ENCODE measurements at regions not wholly inside any gene's neighbourhood (a gene's known extent, or its start where the extent isn't known, plus 50 kb on each side); places are given as distances from the start of the nearest gene placed in this dataset.

GRCh38 chr14:104371031-104371430 lies 208.5 kb upstream of the C14orf180 start:
- no peak for TF ChIP-seq POLR2A (IDR thresholded peaks at IDR 0.05)
- TF ChIP-seq, protein P1, sequence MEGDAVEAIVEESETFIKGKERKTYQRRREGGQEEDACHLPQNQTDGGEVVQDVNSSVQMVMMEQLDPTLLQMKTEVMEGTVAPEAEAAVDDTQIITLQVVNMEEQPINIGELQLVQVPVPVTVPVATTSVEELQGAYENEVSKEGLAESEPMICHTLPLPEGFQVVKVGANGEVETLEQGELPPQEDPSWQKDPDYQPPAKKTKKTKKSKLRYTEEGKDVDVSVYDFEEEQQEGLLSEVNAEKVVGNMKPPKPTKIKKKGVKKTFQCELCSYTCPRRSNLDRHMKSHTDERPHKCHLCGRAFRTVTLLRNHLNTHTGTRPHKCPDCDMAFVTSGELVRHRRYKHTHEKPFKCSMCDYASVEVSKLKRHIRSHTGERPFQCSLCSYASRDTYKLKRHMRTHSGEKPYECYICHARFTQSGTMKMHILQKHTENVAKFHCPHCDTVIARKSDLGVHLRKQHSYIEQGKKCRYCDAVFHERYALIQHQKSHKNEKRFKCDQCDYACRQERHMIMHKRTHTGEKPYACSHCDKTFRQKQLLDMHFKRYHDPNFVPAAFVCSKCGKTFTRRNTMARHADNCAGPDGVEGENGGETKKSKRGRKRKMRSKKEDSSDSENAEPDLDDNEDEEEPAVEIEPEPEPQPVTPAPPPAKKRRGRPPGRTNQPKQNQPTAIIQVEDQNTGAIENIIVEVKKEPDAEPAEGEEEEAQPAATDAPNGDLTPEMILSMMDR (IDR thresholded peaks at IDR 0.05 in 4 of 5, conservative IDR thresholded peaks at IDR 0.05 in 1 of 5) = no peak
- in situ Hi-C loops (cut with MboI; ENCODE audit: low sequenced_read_pairs in 4 of 4) (no loop called here), intact Hi-C loops (cut with DNase I; ENCODE audit: low total_unique reads) (no loop called here)
- ATAC-seq = no peak
- Histone ChIP-seq H3K27ac (no peak overlapping the region), H3K27me3 (peaks cover 2 to 9% (median 6%) of the 10 kb centered on the region in 3 donors), H3K4me3 (no peak overlapping the region), H3K36me3 (no peaks in the 10 kb centered on the region), H3K4me1 (no peaks in the 10 kb centered on the region), H3K9me3 (no peaks in the 10 kb centered on the region)
- no peak for DNase-seq

DNA sequence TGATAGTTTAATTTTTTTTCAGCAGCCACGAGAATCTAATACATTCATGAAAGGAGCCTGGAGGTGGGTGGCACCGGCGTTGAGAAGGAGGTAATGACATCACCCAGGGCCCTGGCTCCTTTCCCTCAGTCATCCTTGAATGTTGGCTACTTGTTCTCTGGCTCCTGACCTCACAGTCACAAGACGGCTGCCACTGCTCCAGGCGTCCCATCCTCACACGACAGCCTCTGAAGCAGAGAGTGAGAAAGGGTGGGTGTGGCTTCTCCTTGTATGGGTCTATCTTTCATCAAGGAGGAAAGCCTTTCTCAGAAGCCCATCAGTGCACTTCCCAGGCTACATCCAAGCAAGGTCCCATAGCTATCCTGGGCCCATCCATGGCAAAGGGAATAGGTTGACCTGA lies 207.6 kb upstream of the C14orf180 start:
- in situ Hi-C loops (cut with MboI; ENCODE audit: low sequenced_read_pairs in 4 of 4) (no loop called here), intact Hi-C loops (cut with DNase I; ENCODE audit: low total_unique reads) (no loop called here)
- Histone ChIP-seq H3K27ac (no peak overlapping the region), H3K9me3 (no peaks in the 10 kb centered on the region), H3K4me1 (no peaks in the 10 kb centered on the region), H3K4me3 (no peak overlapping the region), H3K27me3 (peaks cover 2 to 9% (median 6%) of the 10 kb centered on the region in 3 donors), H3K36me3 (no peaks in the 10 kb centered on the region)
- DNase-seq (no peak), ATAC-seq (no peak)
- TF ChIP-seq, protein P1 (IDR thresholded peaks at IDR 0.05 in 4 of 5, conservative IDR thresholded peaks at IDR 0.05 in 1 of 5) = no peak
- TF ChIP-seq POLR2A (IDR thresholded peaks at IDR 0.05) = no peak

- TF ChIP-seq, protein P1 (IDR thresholded peaks at IDR 0.05 in 4 of 5, conservative IDR thresholded peaks at IDR 0.05 in 1 of 5) = no peak
- no peak for TF ChIP-seq POLR2A (IDR thresholded peaks at IDR 0.05)
- no peak overlapping the region for H3K4me3 ChIP-seq
- in situ Hi-C loops (cut with MboI; ENCODE audit: low sequenced_read_pairs in 4 of 4) (no loop called here), intact Hi-C loops (cut with DNase I; ENCODE audit: low total_unique reads) (no loop called here)
- peaks cover 2 to 9% (median 6%) of the 10 kb centered on the region in 3 donors for H3K27me3 ChIP-seq
- no peaks in the 10 kb centered on the region for H3K4me1 ChIP-seq
- H3K36me3 ChIP-seq = no peaks in the 10 kb centered on the region
- ATAC-seq (no peak), DNase-seq (no peak)
- no peak overlapping the region for H3K27ac ChIP-seq
- no peaks in the 10 kb centered on the region for H3K9me3 ChIP-seq
Measured at GRCh38 chr14:104372390-104373054, 207.0 kb upstream of the C14orf180 start.

DNA sequence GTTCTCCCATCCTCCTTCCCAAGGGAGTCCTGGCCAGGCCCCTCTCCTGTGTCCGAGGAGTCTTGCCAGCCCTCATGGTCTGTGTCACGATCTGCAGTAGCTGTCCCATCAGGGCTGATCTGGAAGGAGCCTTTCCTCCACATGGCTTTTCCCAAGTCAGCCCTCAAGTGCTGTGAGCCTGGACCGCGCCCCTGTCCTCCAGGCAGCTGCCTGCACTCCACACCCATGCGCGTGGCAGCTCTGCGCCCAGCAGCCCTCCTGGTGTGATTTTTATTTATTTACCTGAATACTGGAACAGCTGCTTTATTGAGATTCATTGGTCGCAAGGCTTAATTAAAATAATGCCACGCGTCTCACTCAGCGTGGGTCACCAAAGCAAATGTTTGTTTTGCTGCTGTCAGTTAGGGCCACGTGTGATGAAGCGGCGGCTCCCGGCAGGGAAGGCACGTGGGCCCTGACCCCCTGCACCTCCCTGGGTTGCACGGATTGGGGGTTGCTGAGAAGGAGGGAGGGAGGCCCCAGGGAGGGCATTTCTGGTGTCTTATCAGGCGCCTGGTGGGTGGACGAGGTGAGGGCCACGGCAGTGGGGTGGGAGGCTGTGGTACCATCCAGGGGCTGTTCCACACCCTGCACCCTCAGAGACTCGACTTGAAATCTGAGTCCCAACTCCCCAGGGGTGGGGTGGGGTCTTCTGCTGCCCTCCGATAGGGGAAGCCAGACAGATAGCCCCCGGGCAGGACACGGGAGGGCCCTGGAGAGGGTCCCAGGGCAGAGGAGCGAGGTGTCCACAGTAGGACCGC lies 206.3 kb upstream of the C14orf180 start:
- TF ChIP-seq POLR2A (IDR thresholded peaks at IDR 0.05) = no peak
- TF ChIP-seq, protein P1 (IDR thresholded peaks at IDR 0.05 in 4 of 5, conservative IDR thresholded peaks at IDR 0.05 in 1 of 5) = no peak
- Histone ChIP-seq H3K4me1 (no peaks in the 10 kb centered on the region), H3K4me3 (no peak overlapping the region), H3K27ac (no peak overlapping the region), H3K27me3 (peaks cover 2 to 9% (median 6%) of the 10 kb centered on the region in 3 donors), H3K9me3 (no peaks in the 10 kb centered on the region), H3K36me3 (no peaks in the 10 kb centered on the region)
- DNase-seq (no peak), ATAC-seq (no peak)
- intact Hi-C loops (cut with DNase I; ENCODE audit: low total_unique reads) = no loop called here
- in situ Hi-C loops (cut with MboI; ENCODE audit: low sequenced_read_pairs in 4 of 4) = no loop called here
